ENCODE measurements at regions not wholly inside any gene's neighbourhood (a gene's known extent, or its start where the extent isn't known, plus 50 kb on each side); places are given as distances from the start of the nearest gene placed in this dataset.

DNA sequence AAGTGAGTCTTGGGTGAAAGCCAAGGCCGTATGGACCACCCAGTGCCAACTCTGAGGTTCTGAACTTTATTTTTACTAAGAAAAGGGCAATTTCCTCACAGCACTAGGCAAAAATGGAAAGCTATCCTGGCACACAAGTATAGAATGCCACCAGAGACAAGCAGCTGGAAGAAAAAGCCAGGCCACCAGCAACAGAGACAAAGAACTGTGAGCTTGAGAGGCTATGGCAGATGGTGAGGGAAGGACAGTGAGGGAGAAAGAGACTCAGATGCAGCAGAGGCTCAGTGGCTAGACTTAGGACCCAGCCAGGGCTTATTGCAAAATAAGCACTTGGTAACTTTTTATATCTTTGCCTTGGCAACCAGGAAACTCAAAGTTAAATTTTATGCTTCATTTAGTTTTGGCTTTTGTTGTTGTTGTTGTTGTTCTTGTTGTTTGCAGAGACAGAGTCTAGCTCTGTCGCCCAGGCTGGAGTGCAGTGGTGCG lies 78.0 kb upstream of the BZW1 start:
- Mint-ChIP-seq H3K27me3 (ENCODE audit: low read depth) (no peaks in the 10 kb centered on the region), H3K4me1 (peaks cover 34 to 46% of the 10 kb centered on the region in 2 experiments), H3K27ac (peak overlapping the region in 1 of 3 experiments; percentile 2; a peak in 1 of 7 replicates), H3K36me3 (ENCODE audit: insufficient read depth in 1 of 3, low read depth in 3 of 3) (no peaks in the 10 kb centered on the region), H3K9me3 (no peaks in the 10 kb centered on the region), H3K4me3 (no peak overlapping the region)
- H3K9me3 ChIP-seq (ENCODE audit: control insufficient read depth, low read depth, low read length) = no peaks in the 10 kb centered on the region
- no peak overlapping the region for H4K5ac ChIP-seq (ENCODE audit: insufficient read length, low read depth, low read length)
- no peaks in the 10 kb centered on the region for H3K79me1 ChIP-seq (ENCODE audit: insufficient read depth, low read depth, low read length, poor library complexity, severe bottlenecking)
- no peak overlapping the region for H2BK15ac ChIP-seq (ENCODE audit: low read depth, low read length)
- H2BK20ac ChIP-seq (ENCODE audit: low read depth, low read length, poor library complexity, severe bottlenecking) = no peak overlapping the region
- H3T11ph ChIP-seq (ENCODE audit: low read length) = no peak overlapping the region
- H3K14ac ChIP-seq (ENCODE audit: insufficient read depth, low read length) = no peak overlapping the region
- no peak overlapping the region for H4K91ac ChIP-seq (ENCODE audit: insufficient read length, low read depth, low read length)
- TF ChIP-seq, protein P1, sequence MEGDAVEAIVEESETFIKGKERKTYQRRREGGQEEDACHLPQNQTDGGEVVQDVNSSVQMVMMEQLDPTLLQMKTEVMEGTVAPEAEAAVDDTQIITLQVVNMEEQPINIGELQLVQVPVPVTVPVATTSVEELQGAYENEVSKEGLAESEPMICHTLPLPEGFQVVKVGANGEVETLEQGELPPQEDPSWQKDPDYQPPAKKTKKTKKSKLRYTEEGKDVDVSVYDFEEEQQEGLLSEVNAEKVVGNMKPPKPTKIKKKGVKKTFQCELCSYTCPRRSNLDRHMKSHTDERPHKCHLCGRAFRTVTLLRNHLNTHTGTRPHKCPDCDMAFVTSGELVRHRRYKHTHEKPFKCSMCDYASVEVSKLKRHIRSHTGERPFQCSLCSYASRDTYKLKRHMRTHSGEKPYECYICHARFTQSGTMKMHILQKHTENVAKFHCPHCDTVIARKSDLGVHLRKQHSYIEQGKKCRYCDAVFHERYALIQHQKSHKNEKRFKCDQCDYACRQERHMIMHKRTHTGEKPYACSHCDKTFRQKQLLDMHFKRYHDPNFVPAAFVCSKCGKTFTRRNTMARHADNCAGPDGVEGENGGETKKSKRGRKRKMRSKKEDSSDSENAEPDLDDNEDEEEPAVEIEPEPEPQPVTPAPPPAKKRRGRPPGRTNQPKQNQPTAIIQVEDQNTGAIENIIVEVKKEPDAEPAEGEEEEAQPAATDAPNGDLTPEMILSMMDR (conservative IDR thresholded peaks at IDR 0.05) = no peak
- no peak for DNase-seq
- no CpG with 5 or more reads among the region's 3 CpGs for WGBS (ENCODE audit: extremely low coverage, insufficient read length, low lambda C conversion rate)
- no peak overlapping the region for H4K8ac ChIP-seq (replicated peaks; ENCODE audit: insufficient read length, low read depth, low read length)
- no peak overlapping the region for H3K9ac ChIP-seq (ENCODE audit: extremely low read depth, insufficient read length, low read length)
- no peaks in the 10 kb centered on the region for H4K20me1 ChIP-seq (ENCODE audit: control insufficient read depth, insufficient read depth, insufficient read length)
- H3K56ac ChIP-seq (ENCODE audit: insufficient read length, low read depth, low read length) = no peak overlapping the region
- H2BK5ac ChIP-seq (ENCODE audit: insufficient read length, low read length) = no peak overlapping the region
- no peak overlapping the region for H3K4ac ChIP-seq (ENCODE audit: low read depth, low read length)
- H3K18ac ChIP-seq (ENCODE audit: insufficient read length, low read depth, low read length) = no peak overlapping the region
- H3K4me2 ChIP-seq (ENCODE audit: insufficient read depth, insufficient read length, low read length) = no peak overlapping the region
- no peak overlapping the region for H2BK12ac ChIP-seq (ENCODE audit: insufficient read length, low read depth, low read length)
- H3K27ac ChIP-seq (ENCODE audit: insufficient read length, low read depth, low read length) = no peak overlapping the region
- H3K23ac ChIP-seq (ENCODE audit: insufficient read length, low read depth, low read length) = no peak overlapping the region
- no peak overlapping the region for H2AK5ac ChIP-seq (ENCODE audit: insufficient read length, low read length)
- H2BK120ac ChIP-seq (ENCODE audit: low read depth, low read length, poor library complexity, severe bottlenecking) = no peak overlapping the region
- H3K4me1 ChIP-seq (ENCODE audit: insufficient read depth, low read length) = peaks cover 4% of the 10 kb centered on the region
- H2AFZ ChIP-seq (ENCODE audit: low read length) = no peak overlapping the region
- H3K79me2 ChIP-seq (ENCODE audit: insufficient read depth, low read length) = no peaks in the 10 kb centered on the region
- no peaks in the 10 kb centered on the region for H3K23me2 ChIP-seq (ENCODE audit: insufficient read length, low read depth, low read length, poor library complexity, severe bottlenecking)
- no peaks in the 10 kb centered on the region for H3K27me3 ChIP-seq (ENCODE audit: insufficient read depth, low read length)

Data from H9 (cell line).